Esophagus squamous epithelium (tissue), 4 donors: ENCODE measurements at regions not wholly inside any gene's neighbourhood (a gene's known extent, or its start where the extent isn't known, plus 50 kb on each side); places are given as distances from the start of the nearest gene placed in this dataset.

Source experiments
- CTCF ChIP-seq, 6 experiments: fragments of 450-650 bp in 4 of 6; fragments of 200-600 bp in 2 of 6; sonication (generic) in 2 of 6; IDR thresholded peaks; one replicate each; pipeline ENCODE4 v1.5.1; 2016 to 2019; ENCODE audit warnings: antibody characterized with exemption in 6 of 6, mild to moderate bottlenecking in 4 of 6, moderate library complexity in 4 of 6
- POLR2A ChIP-seq, 4 donors: fragments of 450-650 bp; IDR thresholded peaks; one replicate each; pipeline ENCODE4 v1.6.1; 2017; ENCODE audit warnings: antibody characterized with exemption in 4 of 4, mild to moderate bottlenecking in 4 of 4, moderate library complexity in 3 of 4

DNA sequence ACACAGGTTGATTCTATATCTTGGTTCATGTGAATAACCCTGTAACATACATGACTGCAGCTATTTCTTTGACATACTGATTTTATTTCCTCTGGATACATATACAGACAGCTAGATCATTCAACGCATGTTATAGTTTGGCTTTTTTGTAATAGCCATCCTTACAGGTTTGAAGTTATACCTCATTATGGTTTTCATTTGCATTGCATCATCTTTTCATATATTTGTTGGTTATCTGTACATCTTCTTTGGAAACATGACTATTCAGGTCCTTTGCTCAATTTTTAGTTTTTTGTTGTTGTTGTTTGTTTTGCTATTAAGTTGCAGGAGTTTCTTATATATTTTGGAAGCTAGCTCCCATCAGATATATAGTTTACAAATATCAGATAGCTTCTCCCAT, 276.2 kb upstream of the NETO1 start:
- TF ChIP-seq POLR2A (IDR thresholded peaks at IDR 0.05) (no peak), CTCF (IDR thresholded peaks at IDR 0.05) (no peak)
